ENCODE measurements at regions not wholly inside any gene's neighbourhood (a gene's known extent, or its start where the extent isn't known, plus 50 kb on each side); places are given as distances from the start of the nearest gene placed in this dataset.

DNA sequence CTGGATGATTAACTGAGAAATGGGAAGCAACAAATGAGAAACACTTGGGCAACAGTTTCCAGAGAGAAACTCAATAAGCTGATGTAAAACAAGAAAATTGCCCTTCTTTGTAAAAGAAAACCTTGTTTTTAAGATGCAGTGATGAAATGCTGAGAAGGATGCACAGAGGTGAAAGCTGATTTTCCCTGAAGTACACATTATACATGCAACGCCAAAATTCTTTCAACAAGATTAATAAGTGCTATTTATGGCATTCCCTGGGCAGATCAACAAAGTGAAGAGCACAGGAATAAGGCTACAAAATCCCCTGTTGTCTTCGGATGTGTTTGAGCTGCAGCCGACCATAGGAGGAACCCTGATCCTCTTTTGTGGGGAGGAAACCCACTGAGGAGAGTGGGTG is 208.0 kb upstream of the ANKH start:
- TF ChIP-seq, protein P1, sequence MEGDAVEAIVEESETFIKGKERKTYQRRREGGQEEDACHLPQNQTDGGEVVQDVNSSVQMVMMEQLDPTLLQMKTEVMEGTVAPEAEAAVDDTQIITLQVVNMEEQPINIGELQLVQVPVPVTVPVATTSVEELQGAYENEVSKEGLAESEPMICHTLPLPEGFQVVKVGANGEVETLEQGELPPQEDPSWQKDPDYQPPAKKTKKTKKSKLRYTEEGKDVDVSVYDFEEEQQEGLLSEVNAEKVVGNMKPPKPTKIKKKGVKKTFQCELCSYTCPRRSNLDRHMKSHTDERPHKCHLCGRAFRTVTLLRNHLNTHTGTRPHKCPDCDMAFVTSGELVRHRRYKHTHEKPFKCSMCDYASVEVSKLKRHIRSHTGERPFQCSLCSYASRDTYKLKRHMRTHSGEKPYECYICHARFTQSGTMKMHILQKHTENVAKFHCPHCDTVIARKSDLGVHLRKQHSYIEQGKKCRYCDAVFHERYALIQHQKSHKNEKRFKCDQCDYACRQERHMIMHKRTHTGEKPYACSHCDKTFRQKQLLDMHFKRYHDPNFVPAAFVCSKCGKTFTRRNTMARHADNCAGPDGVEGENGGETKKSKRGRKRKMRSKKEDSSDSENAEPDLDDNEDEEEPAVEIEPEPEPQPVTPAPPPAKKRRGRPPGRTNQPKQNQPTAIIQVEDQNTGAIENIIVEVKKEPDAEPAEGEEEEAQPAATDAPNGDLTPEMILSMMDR (IDR thresholded peaks at IDR 0.05 in 4 of 5, conservative IDR thresholded peaks at IDR 0.05 in 1 of 5), result no peak
- TF ChIP-seq POLR2A (IDR thresholded peaks at IDR 0.05), result no peak
